CD4-positive, alpha-beta T cell treated with Interferon alpha-2 for 1 hour (primary cell): ENCODE measurements at regions not wholly inside any gene's neighbourhood (a gene's known extent, or its start where the extent isn't known, plus 50 kb on each side); places are given as distances from the start of the nearest gene placed in this dataset.
"Not testable (repeated sequence)": the region's sequence is repeated elsewhere in the genome, so short reads cannot be mapped to it uniquely, and the experiment has no call there.

Source experiments
- DNase-seq, 2 donors: peaks; one replicate each; pipeline ENCODE4 v3.0.0-alpha.2; 2020 to 2022

DNA sequence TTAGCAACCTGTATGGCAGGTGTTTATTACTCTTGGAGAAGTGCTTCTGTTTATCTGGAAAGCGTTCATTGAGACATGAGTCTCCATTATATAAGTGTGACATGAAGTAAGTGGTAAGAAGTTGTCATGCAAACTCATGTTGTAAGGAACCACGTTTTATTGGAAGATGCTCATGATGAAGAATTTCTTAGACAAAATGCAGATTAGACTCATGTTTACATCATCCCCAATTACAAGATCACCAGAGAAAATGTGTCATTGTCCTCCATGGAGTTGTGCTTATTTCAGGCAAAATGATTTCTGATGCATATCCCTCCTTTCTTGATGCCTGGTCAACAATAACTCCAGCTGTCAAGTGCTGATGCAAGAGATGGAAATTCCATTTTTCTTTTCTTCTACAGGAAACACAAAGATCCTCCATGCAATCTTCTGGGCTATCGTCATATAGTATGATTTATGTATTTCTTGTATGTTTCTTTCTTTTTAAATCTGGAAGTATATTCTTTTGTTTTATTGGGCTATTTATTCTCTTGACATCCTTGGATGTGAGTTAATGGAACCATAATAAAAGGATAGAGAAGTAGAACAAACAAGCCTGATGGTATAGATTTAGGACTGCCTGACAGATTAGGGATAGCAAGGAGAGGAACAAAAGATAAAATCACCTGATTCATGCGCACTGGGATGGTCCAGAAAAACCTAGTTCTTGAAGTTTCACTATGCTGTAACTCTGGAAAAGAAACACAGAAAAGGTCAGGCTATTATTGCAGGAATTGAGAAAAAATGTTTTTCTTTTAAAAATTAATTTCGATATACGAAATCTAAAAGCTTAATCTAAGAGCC is 50.7 kb upstream of the DIAPH3 start:
- DNase-seq: no peak

- DNase-seq: no peak
These were observed 56.3 kb upstream of the DIAPH3 start for GRCh38 chr13:60220072-60220471.

GRCh38 chr13:60221581-60221980 is 57.9 kb upstream of the DIAPH3 start:
- DNase-seq: no peak

DNA sequence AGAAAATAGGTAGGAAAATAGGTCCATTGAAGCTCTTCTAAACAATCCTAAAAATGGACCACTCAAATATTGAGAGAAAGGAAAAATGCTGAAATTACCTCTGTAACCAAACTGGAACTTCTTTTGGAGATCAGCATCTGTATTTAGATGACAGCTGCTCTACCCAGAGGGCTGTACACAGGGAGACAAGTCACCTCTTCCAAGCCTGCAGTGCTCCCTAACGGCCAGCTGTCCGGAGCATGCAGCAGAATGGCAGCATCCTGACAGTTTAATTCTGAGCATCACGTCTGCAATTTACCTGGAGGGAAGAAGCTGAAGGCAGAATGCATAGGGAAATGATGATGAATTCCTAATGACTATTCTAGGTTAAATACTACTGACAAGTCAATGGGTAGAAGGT is 62.8 kb upstream of the DIAPH3 start:
- DNase-seq: no peak

DNA sequence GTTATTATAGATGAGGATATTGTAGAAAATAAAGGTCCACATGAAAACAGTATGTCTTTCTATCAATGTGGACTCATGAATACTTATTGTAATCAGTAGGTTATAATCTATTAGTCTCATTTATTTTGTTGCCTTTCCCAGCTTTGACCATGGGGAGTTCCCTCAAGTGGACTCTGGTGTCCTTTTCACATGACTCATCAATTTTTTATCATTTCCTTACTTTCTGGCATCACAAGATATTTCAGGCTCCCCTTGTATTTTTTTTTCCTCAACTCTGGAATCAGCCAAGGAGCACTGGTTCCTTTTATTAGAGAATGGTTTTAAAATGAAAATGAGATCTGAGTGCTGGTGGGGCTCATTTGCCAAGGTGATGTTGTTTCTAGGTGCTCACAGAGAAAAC is 63.4 kb upstream of the DIAPH3 start:
- no peak for DNase-seq

- DNase-seq: no peak
These were observed 66.1 kb upstream of the DIAPH3 start for GRCh38 chr13:60229708-60230272.

- no peak for DNase-seq
These were observed 66.9 kb upstream of the DIAPH3 start for GRCh38 chr13:60230593-60230992.

DNA sequence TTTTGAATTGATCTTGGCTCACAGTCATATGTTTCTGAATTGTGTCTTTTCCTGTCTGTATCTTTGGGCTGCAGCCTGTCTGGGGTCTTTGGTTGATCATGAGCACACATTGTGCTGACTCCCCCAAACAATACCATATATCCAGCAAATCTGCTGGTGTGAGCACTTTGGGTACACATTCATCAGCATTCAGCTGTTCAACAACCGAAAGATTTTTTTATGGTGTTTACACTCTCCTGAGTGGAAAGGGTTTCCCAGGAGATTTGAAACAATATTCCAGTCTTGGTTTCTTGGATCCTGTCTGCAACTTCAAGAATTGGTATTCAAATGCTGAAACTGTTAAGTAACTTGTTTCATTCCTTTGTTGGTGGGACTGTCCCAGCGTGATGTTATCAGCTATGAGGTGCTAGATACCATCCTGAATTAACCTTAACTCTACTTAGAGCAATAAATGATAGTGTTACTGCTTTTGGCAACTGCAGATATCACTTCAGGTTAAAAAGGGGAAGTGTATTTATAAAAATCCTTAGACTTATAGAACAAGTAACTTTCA is 78.4 kb upstream of the DIAPH3 start:
- no peak for DNase-seq

GRCh38 chr13:60244381-60244780 is 80.7 kb upstream of the DIAPH3 start:
- DNase-seq: no peak

GRCh38 chr13:60251419-60251818 is 87.7 kb upstream of the DIAPH3 start:
- not testable (repeated sequence) for DNase-seq

- no peak for DNase-seq
These were observed 94.6 kb upstream of the DIAPH3 start for GRCh38 chr13:60258349-60258748.

DNA sequence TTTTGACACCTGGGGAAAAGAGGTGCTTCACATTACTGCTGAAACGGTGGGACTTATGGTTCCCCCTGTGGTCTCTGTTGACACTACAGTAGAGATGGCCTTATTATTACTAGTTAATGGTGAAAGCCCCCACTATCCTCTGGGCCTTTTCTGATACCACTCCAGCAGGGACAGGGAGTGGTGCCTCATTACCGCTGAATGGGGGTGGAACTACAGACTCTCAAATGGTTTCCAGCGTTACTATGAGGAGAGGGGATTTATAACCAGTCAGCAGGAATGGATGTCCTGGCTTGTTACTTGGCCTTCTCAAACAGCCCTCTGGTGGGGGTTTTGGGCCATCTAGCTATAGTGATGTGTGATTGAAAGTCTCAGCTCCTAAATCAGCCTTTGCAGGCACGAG is 96.7 kb upstream of the DIAPH3 start:
- DNase-seq: no peak

DNA sequence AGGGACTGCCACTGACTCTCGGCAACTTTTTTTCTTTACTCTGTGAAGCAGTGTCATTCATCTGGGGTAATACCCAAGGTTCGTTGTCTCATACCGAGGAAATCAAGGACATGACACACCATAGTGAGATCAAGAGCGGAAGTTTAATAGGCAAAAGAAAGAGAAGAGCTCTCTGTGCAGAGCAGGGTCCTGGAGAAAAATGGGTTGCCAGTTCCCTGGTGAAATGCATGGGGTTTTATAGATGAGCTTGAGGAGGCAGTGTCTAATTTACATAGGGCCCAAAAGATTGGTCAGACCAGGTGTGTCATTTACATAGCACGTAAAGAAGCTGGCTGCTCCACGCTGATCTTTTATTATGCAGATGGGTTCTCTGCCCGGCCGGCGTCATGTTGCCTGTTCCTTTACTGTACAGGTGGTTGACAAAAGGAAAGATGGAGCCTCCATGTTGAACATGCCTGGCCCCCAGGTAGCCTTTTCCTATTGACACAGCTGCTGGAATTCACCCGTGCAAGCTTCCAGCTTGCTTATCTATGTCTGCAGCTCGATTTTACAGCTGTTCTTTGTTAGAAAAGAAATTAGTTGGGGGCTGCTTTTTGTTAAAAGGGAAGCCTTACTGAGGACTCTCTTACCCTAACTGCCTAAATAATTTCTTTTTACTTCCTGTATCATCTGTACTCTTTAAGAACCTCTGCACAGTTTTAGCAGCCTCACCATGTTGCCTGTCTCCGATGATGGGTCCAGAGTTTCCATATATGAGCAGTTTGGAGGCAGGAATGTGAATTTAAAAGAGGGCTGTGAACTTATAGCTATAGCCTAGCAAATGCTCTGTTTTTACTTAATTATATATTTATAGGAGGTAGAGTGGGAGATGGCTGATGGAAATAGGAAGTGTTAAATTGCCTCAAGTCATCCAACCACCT is 98.0 kb upstream of the DIAPH3 start:
- DNase-seq: no peak

DNA sequence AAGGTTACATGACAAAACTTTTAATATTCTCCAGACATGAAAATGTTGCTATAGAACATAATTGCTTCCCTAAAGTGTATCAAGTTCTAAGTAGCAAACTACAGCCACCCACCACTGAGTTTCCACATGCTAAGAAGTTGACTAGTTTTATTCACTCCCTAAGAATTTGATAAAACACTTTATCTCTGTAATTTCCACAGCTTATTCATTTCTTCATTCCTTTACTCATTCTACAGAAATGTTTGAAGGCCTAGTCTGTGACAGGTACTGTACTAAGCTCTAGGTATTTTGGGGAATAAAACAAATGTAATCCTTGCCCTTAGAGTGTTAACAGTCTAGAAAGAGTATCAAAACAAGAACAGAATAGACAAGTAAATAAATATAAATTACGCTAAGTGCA is 101.8 kb upstream of the DIAPH3 start:
- no peak for DNase-seq

- peak; percentile 12 to 32 for DNase-seq
These were observed 103.9 kb upstream of the DIAPH3 start for GRCh38 chr13:60267498-60268202.

DNA sequence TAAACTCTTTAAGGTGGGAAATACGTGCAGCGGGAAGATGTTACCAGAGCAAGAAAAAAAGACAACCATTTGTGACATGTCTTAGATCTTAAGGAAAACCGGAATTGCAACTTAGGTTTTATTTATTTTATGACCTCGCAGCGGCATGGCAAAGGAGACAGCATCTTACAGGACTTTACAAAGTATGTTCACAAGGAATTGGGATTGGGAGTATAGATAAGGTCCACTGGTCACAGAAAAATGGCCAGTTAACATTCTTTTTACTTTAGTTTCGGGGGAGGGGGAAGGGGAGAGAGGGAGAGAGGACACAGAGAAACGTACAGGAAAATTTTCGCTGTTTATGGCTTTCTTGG is 104.5 kb upstream of the DIAPH3 start:
- no peak for DNase-seq

GRCh38 chr13:60273971-60274527 is 110.3 kb upstream of the DIAPH3 start:
- no peak for DNase-seq

GRCh38 chr13:60274655-60275054 is 110.9 kb upstream of the DIAPH3 start:
- no peak for DNase-seq

GRCh38 chr13:60275208-60275607 is 111.5 kb upstream of the DIAPH3 start:
- DNase-seq: no peak

- DNase-seq: not testable (repeated sequence)
These were observed 116.5 kb upstream of the TDRD3 start for GRCh38 chr13:60280524-60280923.

DNA sequence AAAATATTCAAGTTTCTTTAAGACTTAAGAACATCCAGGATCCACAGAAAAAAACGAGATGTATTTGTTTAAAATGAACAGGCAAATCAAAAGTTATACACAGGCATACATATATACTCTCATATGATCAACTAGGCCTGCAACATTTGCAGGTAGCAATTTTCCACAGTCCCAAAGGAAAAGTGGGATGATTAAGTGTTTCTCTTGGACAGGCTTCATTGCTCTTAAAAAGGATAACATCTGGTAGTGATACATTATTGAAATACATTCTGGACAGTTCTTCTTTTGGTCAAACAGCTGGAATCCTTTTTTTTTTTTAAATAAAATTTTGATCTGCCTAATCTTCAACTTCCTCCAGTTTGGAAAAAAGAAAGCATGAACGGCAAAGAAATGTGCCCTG is 114.8 kb upstream of the TDRD3 start:
- DNase-seq: no peak

GRCh38 chr13:60282708-60283107 is 114.3 kb upstream of the TDRD3 start:
- DNase-seq: no peak
